ENCODE measurements at regions not wholly inside any gene's neighbourhood (a gene's known extent, or its start where the extent isn't known, plus 50 kb on each side); places are given as distances from the start of the nearest gene placed in this dataset.

DNA sequence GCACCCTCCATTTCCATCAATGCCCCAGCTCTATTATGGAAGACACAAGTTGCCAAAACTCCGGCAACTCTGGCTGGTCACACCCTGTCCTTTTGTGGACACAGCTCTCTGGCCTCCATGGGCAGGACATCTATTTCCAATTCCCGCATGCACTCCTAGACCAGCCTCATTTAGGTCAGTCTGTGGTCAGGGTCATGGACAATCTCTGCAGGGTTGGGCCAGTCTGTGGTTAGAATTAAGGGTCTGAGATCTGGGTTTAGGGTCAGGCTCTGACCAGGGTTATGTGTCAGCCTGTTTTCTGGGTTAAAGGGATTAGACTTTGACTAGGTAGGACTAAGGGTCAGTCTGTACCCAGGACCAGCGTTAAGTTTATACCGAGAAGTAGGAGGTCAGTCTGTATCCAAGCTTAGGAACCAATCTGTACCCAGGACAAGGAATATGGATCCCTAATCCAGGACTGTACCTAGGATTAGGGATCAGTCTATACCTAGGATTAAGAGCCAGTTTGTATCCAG is 82.4 kb downstream of the VEGFA start:
- POLR2A ChIA-PET, result no interaction called here

DNA sequence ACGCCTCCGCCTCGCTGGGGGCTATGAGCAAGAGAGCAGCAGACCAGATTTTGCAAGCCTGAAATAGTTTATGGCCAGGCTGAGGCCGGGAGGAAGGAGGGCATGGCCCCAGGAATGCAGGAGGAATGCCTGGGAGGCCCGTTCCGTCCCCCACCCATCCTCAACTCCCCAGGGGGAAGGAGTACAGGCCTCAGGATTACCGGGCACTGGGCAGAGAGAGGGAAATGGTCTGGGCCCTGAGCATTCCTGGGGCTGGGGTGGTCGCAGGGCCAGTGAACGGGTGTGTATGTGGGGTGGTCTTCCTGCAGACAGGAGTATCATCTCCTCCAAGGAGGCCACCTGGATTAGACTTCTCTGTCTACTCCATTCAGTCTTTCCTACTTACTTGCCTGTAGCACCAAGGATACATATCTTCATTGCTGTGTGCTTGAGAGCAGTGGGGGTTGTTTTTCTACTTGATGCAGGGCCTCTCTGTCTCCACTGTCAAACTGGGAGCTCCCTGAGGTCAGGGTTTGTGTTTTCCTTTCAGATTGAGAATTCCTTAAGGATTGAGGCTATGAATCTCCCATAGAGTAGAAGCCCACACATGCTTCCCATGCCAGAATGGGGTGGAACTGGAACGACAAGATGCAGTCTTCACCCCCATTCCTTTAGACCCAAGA is 81.3 kb downstream of the VEGFA start:
- Histone ChIP-seq H3K27me3 (replicated peaks in 1 of 2; ENCODE audit: control insufficient read depth in 2 of 2, extremely low read depth in 1 of 2, insufficient read depth in 2 of 2, low read length in 1 of 2) (peaks cover 0 to 23% of the 10 kb centered on the region in 2 experiments), H3K4me3 (ENCODE audit: control insufficient read depth in 1 of 2, extremely low read depth in 1 of 2, low read length in 1 of 2) (no peak overlapping the region), H3K4me1 (ENCODE audit: control insufficient read depth in 1 of 2, extremely low read depth in 1 of 2, insufficient read depth in 2 of 2, low read length in 2 of 2) (no peaks in the 10 kb centered on the region), H3K9me3 (no peaks in the 10 kb centered on the region), H3K36me3 (ENCODE audit: control insufficient read depth in 2 of 2, extremely low read depth in 1 of 2, insufficient read depth in 1 of 2, low read length in 1 of 2) (no peaks in the 10 kb centered on the region), H3K27ac (ENCODE audit: low read length) (no peak overlapping the region)
- POLR2A ChIA-PET, result interaction anchor here in 1 of 2 donors (0.5 kb wide), 1 partner anchor 88 kb away, joined by 3 read pairs; no protein-coding TSS in a partner anchor
- H3K27ac Mint-ChIP-seq, result no peak overlapping the region
- H3K4me3 Mint-ChIP-seq, result no peak overlapping the region
- CTCF ChIA-PET, result no interaction called here
- no peaks in the 10 kb centered on the region for H3K9me3 Mint-ChIP-seq
- DNase-seq (no peak), ATAC-seq (replicated peaks in 1 of 4) (no peak)
- WGBS (ENCODE audit: insufficient coverage), result 75% methylated on average over 4 of the region's 10 CpGs
- H3K4me1 Mint-ChIP-seq, result no peaks in the 10 kb centered on the region
- no peaks in the 10 kb centered on the region for H3K36me3 Mint-ChIP-seq
- peaks cover 3 to 5% of the 10 kb centered on the region in 2 donors for H3K27me3 Mint-ChIP-seq

More for the DNA sequence above, 82.4 kb downstream of the VEGFA start:
- Mint-ChIP-seq H3K27me3 (peaks cover 3 to 5% of the 10 kb centered on the region in 2 donors), H3K4me1 (no peaks in the 10 kb centered on the region), H3K27ac (no peak overlapping the region), H3K36me3 (no peaks in the 10 kb centered on the region), H3K4me3 (no peak overlapping the region), H3K9me3 (no peaks in the 10 kb centered on the region)
- Histone ChIP-seq H3K27me3 (replicated peaks in 1 of 2; ENCODE audit: control insufficient read depth in 2 of 2, extremely low read depth in 1 of 2, insufficient read depth in 2 of 2, low read length in 1 of 2) (peaks cover 0 to 25% of the 10 kb centered on the region in 2 experiments), H3K4me3 (ENCODE audit: control insufficient read depth in 1 of 2, extremely low read depth in 1 of 2, low read length in 1 of 2) (no peak overlapping the region), H3K9me3 (no peaks in the 10 kb centered on the region), H3K36me3 (ENCODE audit: control insufficient read depth in 2 of 2, extremely low read depth in 1 of 2, insufficient read depth in 1 of 2, low read length in 1 of 2) (no peaks in the 10 kb centered on the region), H3K27ac (ENCODE audit: low read length) (no peak overlapping the region), H3K4me1 (ENCODE audit: control insufficient read depth in 1 of 2, extremely low read depth in 1 of 2, insufficient read depth in 2 of 2, low read length in 2 of 2) (no peaks in the 10 kb centered on the region)
- 100% methylated on average over 2 of the region's 4 CpGs for WGBS (ENCODE audit: insufficient coverage)
- CTCF ChIA-PET, result no interaction called here
- no peak for DNase-seq
- no peak for ATAC-seq (replicated peaks in 1 of 4)

DNA sequence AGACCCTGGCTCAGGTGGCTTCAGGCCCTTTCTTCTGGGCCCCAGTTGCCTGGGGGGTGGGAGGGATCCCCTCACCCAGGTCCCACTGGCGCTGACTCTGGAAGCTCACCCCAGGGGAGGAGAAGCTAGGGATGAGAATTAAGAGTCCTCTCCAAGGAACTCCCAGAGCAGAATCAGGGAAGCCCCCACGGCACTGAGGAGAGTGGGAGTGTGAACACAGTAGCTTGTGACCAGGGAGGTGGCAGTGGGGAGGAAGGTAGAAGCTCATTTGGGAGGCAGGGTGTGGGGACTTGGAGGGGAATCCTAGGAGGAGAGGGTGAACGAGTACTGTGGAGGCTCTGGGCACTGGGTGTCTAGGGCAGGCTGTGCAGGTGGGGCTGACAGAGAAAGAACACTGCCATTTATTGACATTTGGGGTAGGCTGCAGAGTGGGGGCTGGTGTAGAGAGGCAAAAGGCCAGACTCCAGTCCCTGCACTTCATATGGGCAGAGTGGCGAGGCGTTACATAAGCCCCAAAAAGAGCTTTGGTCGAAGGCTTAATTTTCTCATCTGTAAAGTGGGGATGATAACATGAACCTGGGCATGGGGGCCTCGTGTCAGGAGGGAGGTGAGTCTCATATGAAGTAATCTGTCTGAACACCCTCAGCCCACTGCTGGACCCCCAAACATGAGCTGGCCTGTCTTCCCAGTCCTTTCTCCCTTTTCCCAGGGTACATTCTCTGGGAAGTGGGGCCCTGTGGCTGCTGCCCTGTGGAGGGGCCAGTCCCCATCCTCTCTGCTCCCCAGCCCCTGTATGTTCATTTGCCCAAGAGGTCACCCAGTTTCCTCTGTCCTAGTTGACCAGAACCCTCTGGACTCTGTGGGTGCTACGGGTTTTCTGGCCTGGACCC is 80.5 kb downstream of the VEGFA start:
- Histone ChIP-seq H3K9me3 (no peaks in the 10 kb centered on the region), H3K27ac (ENCODE audit: low read length) (no peak overlapping the region), H3K27me3 (replicated peaks in 1 of 2; ENCODE audit: control insufficient read depth in 2 of 2, extremely low read depth in 1 of 2, insufficient read depth in 2 of 2, low read length in 1 of 2) (peaks cover 0 to 17% of the 10 kb centered on the region in 2 experiments), H3K36me3 (ENCODE audit: control insufficient read depth in 2 of 2, extremely low read depth in 1 of 2, insufficient read depth in 1 of 2, low read length in 1 of 2) (no peaks in the 10 kb centered on the region), H3K4me3 (ENCODE audit: control insufficient read depth in 1 of 2, extremely low read depth in 1 of 2, low read length in 1 of 2) (no peak overlapping the region), H3K4me1 (ENCODE audit: control insufficient read depth in 1 of 2, extremely low read depth in 1 of 2, insufficient read depth in 2 of 2, low read length in 2 of 2) (no peaks in the 10 kb centered on the region)
- ChIA-PET CTCF (no interaction called here), POLR2A (no interaction called here)
- DNase-seq (no peak), ATAC-seq (replicated peaks in 1 of 4) (no peak)
- 93% methylated on average over 2 of the region's 8 CpGs for WGBS (ENCODE audit: insufficient coverage)
- Mint-ChIP-seq H3K9me3 (no peaks in the 10 kb centered on the region), H3K4me3 (no peak overlapping the region), H3K4me1 (no peaks in the 10 kb centered on the region), H3K27ac (no peak overlapping the region), H3K36me3 (no peaks in the 10 kb centered on the region), H3K27me3 (peaks cover 3 to 6% of the 10 kb centered on the region in 2 donors)

DNA sequence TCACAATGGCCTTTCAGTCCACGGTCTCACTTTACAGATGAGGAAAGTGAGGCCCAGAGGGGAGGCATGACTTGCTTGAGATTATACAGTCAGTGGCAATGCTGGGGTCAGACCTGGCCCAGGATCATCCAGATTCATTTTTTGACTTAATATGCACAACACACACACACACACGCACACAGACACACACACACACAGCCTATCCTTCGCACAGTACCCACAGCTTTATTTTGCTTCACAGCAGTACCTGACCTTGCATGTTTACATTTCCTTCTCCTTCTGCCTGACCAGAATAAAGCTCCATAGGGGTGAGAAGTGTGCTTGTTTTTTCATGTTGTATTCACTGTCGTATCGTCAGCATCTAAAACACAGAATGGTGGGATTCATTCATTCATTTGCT is 79.8 kb downstream of the VEGFA start:
- Histone ChIP-seq H3K27me3 (replicated peaks in 1 of 2; ENCODE audit: control insufficient read depth in 2 of 2, extremely low read depth in 1 of 2, insufficient read depth in 2 of 2, low read length in 1 of 2) (peaks cover 0 to 23% of the 10 kb centered on the region in 2 experiments), H3K4me3 (ENCODE audit: control insufficient read depth in 1 of 2, extremely low read depth in 1 of 2, low read length in 1 of 2) (no peak overlapping the region), H3K36me3 (ENCODE audit: control insufficient read depth in 2 of 2, extremely low read depth in 1 of 2, insufficient read depth in 1 of 2, low read length in 1 of 2) (no peaks in the 10 kb centered on the region), H3K27ac (ENCODE audit: low read length) (no peak overlapping the region), H3K4me1 (ENCODE audit: control insufficient read depth in 1 of 2, extremely low read depth in 1 of 2, insufficient read depth in 2 of 2, low read length in 2 of 2) (no peaks in the 10 kb centered on the region), H3K9me3 (no peaks in the 10 kb centered on the region)
- Mint-ChIP-seq H3K4me1 (no peaks in the 10 kb centered on the region), H3K27me3 (peaks cover 9 to 10% of the 10 kb centered on the region in 2 donors), H3K27ac (no peak overlapping the region), H3K4me3 (no peak overlapping the region), H3K36me3 (no peaks in the 10 kb centered on the region), H3K9me3 (no peaks in the 10 kb centered on the region)
- CTCF ChIA-PET, result no interaction called here
- ATAC-seq (replicated peaks in 1 of 4) (no peak), DNase-seq (no peak)
- WGBS (ENCODE audit: insufficient coverage), result 100% methylated on average over 2 of the region's 5 CpGs
- POLR2A ChIA-PET, result no interaction called here

DNA sequence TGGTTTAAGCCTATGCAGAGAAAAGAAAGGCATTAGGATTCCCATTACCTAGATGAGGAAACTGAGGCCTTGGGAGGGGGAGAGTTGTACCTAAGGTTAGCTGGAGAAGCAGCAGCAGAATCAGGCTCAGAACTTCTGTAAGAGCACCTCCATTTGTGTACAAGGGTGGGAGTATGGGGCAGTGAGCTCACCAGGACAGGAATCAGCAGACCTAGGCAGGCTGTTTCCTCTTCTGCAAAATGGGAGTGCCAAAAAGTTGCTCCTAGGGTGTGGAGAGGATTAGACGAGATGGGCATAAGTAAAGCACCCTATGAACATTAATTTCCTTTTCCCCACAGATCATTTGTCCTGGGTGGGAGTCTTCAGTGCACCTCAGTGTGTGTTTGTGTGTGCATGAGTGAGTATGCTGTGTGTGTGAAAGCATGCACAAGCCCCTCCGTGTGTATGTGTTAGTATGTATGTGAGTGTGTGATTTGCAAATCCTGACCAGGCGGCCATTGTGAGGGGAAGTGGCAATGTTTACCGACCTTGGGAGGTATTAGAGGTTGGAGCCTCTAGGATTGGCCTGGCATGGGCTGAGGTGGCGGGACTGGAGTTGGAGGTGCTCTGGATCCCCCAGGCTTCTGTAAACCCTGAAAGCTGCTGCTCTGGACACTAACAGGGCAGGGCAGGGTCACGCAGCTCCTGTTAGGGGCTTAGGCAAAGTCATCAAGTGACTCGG is 78.8 kb downstream of the VEGFA start:
- H3K9me3 ChIP-seq, result no peaks in the 10 kb centered on the region
- CTCF ChIA-PET, result no interaction called here
- no peaks in the 10 kb centered on the region for H3K36me3 ChIP-seq (ENCODE audit: control insufficient read depth in 2 of 2, extremely low read depth in 1 of 2, insufficient read depth in 1 of 2, low read length in 1 of 2)
- H3K4me1 ChIP-seq (ENCODE audit: control insufficient read depth in 1 of 2, extremely low read depth in 1 of 2, insufficient read depth in 2 of 2, low read length in 2 of 2), result no peaks in the 10 kb centered on the region
- no peaks in the 10 kb centered on the region for H3K4me1 Mint-ChIP-seq
- peaks cover 0 to 26% of the 10 kb centered on the region in 2 experiments for H3K27me3 ChIP-seq (replicated peaks in 1 of 2; ENCODE audit: control insufficient read depth in 2 of 2, extremely low read depth in 1 of 2, insufficient read depth in 2 of 2, low read length in 1 of 2)
- H3K36me3 Mint-ChIP-seq, result no peaks in the 10 kb centered on the region
- H3K4me3 ChIP-seq (ENCODE audit: control insufficient read depth in 1 of 2, extremely low read depth in 1 of 2, low read length in 1 of 2), result no peak overlapping the region
- H3K4me3 Mint-ChIP-seq, result no peak overlapping the region
- DNase-seq, result no peak
- no peaks in the 10 kb centered on the region for H3K9me3 Mint-ChIP-seq
- H3K27ac ChIP-seq (ENCODE audit: low read length), result no peak overlapping the region
- H3K27ac Mint-ChIP-seq, result no peak overlapping the region
- H3K27me3 Mint-ChIP-seq, result peaks cover 10 to 12% of the 10 kb centered on the region in 2 donors
- POLR2A ChIA-PET, result no interaction called here
- WGBS (ENCODE audit: insufficient coverage), result 72% methylated on average over 4 of the region's 7 CpGs
- ATAC-seq (replicated peaks in 1 of 4), result no peak
